ENCODE measurements at regions not wholly inside any gene's neighbourhood (a gene's known extent, or its start where the extent isn't known, plus 50 kb on each side); places are given as distances from the start of the nearest gene placed in this dataset.

- TF ChIP-seq CTCF (IDR thresholded peaks at IDR 0.05) (no peak), POLR2A (IDR thresholded peaks at IDR 0.05) (no peak)
Observed at GRCh38 chr5:62017092-62017491, 288.9 kb upstream of the KIF2A start.
